Type B pancreatic cell (in vitro differentiated cells): ENCODE measurements at regions not wholly inside any gene's neighbourhood (a gene's known extent, or its start where the extent isn't known, plus 50 kb on each side); places are given as distances from the start of the nearest gene placed in this dataset.

Experiments
- DNase-seq: peaks from one replicate; pipeline ENCODE4 v3.0.0; 2021; ENCODE audit warnings: mixed read lengths; ENCODE audit not compliant: unreplicated experiment; ENCODE audit errors: extremely low spot score
- H3K27ac Mint-ChIP-seq: 2 replicates; pipeline ENCODE4 v1.8.0; 2021; ENCODE audit warnings: mild to moderate bottlenecking, mixed read lengths
- H3K27me3 Mint-ChIP-seq: 2 replicates; pipeline ENCODE4 v1.8.0; 2021; ENCODE audit warnings: mixed read lengths
- H3K36me3 Mint-ChIP-seq: 2 replicates; pipeline ENCODE4 v1.8.0; 2021; ENCODE audit warnings: mixed read lengths
- H3K4me1 Mint-ChIP-seq: one replicate; pipeline ENCODE4 v1.8.0; 2021; ENCODE audit warnings: mixed read lengths; ENCODE audit not compliant: unreplicated experiment
- H3K4me3 Mint-ChIP-seq: 2 replicates; pipeline ENCODE4 v1.8.0; 2021; ENCODE audit warnings: mild to moderate bottlenecking, mixed read lengths
- H3K9me3 Mint-ChIP-seq: 2 replicates; pipeline ENCODE4 v1.8.0; 2021; ENCODE audit warnings: mixed read lengths
- TF ChIP-seq, protein P1 (sequence below): fragments of 200-600 bp; sonication (generic); conservative IDR thresholded peaks from 2 replicates; pipeline ENCODE4 v1.5.0; 2021; ENCODE audit warnings: antibody characterized with exemption, mild to moderate bottlenecking

DNA sequence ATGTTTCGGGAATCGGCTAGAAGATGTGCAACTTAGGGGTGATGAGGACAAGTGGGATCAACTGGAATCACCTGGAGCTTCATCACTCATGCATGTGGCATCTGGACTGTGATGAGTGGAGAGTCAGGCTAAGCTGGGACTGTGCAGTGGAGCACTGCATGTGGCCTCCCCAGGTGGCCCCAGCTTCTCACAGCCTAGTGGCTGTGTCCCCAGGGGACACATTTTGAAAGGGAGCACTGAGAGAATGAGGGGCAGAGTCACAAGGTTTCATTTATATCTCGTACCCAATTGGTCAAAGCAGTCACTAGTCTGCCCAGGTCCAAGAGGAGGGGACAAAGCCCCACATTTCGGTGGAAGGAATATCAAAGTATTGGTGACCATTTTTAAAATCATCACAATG is 54.8 kb upstream of the TCF7L2 start:
- TF ChIP-seq, protein P1, sequence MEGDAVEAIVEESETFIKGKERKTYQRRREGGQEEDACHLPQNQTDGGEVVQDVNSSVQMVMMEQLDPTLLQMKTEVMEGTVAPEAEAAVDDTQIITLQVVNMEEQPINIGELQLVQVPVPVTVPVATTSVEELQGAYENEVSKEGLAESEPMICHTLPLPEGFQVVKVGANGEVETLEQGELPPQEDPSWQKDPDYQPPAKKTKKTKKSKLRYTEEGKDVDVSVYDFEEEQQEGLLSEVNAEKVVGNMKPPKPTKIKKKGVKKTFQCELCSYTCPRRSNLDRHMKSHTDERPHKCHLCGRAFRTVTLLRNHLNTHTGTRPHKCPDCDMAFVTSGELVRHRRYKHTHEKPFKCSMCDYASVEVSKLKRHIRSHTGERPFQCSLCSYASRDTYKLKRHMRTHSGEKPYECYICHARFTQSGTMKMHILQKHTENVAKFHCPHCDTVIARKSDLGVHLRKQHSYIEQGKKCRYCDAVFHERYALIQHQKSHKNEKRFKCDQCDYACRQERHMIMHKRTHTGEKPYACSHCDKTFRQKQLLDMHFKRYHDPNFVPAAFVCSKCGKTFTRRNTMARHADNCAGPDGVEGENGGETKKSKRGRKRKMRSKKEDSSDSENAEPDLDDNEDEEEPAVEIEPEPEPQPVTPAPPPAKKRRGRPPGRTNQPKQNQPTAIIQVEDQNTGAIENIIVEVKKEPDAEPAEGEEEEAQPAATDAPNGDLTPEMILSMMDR: no peak
- peaks cover 10% of the 10 kb centered on the region for H3K4me1 Mint-ChIP-seq

DNA sequence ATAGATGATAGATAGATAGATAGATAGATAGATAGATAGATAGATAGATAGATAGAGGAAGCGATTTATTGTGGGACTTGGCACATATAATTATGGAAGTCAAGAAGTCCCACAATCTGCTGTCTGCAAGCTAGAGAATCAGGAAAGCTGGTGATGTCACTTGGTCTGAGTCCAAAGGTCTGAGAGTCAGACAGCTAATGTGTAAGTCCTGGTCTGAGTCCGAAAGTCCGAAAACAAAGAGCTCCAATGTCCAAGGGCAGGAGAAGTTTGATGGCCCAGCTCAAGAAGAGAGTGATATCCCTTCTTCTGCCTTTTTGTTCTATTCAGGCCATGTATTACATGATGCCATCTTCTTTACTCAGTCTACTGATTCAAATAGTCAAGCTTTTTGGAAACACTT is 53.8 kb upstream of the TCF7L2 start:
- TF ChIP-seq, protein P1: no peak
- Mint-ChIP-seq H3K4me1 (peaks cover 10% of the 10 kb centered on the region), H3K27ac (no peak overlapping the region), H3K36me3 (no peaks in the 10 kb centered on the region), H3K4me3 (no peak overlapping the region), H3K27me3 (no peaks in the 10 kb centered on the region), H3K9me3 (peaks cover 5% of the 10 kb centered on the region)
- DNase-seq: no peak

More for the DNA sequence above, 54.8 kb upstream of the TCF7L2 start:
- Mint-ChIP-seq H3K4me3 (no peak overlapping the region), H3K27ac (no peak overlapping the region), H3K9me3 (peaks cover 5% of the 10 kb centered on the region), H3K27me3 (no peaks in the 10 kb centered on the region), H3K36me3 (no peaks in the 10 kb centered on the region)
- DNase-seq: no peak

DNA sequence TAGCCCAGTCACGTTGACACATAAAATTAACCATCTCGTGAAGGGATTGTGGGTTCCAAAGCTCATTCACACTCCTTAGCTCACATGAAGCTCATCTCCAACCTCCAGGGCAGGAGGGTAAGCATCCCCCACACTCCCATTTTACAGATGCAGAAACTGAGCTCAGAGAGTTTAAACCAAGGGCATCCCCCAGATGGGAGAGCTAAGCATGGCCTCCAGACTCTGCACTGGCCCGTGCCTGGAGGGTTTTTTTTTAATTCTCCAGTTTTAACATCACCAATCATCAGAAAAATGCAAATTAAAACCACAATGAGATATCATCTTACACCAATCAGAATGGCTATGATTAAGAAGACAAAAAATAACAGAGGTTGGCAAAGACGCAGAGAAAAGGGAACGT is 53.3 kb upstream of the TCF7L2 start:
- Mint-ChIP-seq H3K9me3 (peaks cover 5% of the 10 kb centered on the region), H3K27me3 (no peaks in the 10 kb centered on the region), H3K36me3 (no peaks in the 10 kb centered on the region), H3K4me3 (no peak overlapping the region), H3K27ac (no peak overlapping the region), H3K4me1 (peaks cover 12% of the 10 kb centered on the region)
- TF ChIP-seq, protein P1: no peak
- no peak for DNase-seq

DNA sequence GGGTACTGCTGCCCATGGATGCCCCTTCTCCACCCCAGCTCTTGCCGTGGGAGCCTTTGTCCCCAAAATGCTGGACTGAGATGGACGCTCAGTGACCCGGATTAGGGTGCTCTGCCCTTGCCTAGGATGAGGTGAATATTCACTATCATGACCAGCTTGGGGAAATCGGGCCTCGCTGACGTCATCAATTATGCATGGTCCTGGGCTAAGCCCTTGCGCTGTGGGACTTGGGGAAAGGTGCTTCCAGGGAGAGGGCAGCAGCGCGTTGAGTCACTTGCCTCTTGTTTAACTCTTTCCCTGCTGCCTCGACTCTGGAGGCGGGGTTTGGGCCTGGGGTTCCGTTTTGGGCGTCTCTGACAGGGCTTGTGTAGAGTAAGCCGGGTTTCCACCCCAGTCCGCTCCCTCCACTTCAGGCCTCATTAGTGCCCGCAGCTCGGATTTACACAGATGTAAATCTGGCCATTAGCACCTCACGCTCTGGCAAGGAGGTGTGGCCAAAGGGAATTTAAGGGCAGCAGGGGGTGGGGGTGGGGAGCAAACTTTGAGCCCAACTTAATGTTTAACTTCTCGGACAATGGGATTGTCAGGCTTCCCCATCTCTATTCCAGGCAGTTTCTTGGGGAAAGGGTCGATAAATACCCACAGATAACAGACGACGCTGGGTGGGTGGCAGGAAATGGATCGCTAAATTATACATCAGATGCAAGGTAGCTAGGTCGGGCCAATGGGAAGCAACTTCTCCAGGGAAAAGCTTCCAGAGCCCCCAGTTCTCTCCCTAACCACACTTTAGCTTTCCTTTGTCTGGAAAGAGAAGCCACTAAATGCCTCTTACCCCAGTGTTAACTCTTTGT is 51.3 kb upstream of the TCF7L2 start:
- Mint-ChIP-seq H3K9me3 (peaks cover 5% of the 10 kb centered on the region), H3K36me3 (no peaks in the 10 kb centered on the region), H3K4me1 (peaks cover 14% of the 10 kb centered on the region), H3K4me3 (peak overlapping the region; percentile 78), H3K27me3 (no peaks in the 10 kb centered on the region), H3K27ac (peak overlapping the region; percentile 86)
- TF ChIP-seq, protein P1: no peak
- DNase-seq: no peak

DNA sequence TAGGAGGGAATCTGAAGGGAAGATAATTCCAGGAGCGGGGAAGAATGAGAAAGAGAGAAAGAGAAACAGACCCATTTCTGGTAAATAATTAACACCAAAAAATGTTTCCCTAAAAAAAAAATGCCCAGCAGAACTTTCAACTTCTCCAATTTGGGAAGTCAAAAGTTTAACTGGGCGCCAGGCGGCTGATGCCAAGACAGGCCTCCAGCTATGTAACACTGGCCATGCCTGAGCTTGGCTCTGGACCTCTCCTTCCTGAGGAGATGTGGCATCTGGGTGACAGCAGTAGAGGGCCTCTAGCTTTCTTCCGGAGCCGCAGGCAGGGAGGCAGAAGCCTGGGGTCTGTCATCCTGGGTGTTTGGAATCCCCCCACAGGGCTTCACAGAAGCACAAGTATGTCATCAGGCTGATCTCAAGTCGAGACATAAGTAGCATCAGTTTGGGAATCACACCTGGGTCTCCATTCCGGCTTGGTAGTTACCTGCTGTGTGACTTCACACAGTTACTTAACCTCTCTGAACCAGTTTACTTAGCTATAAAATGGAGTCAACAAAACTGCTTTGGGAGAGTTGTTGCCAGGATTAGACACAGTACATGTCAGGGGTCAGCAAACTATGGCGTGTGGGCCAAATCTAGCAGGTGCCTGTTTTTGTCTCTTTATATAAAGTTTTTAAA is 50.5 kb upstream of the TCF7L2 start:
- Mint-ChIP-seq H3K27me3 (no peaks in the 10 kb centered on the region), H3K36me3 (no peaks in the 10 kb centered on the region), H3K4me1 (peaks cover 14% of the 10 kb centered on the region), H3K27ac (peak overlapping the region; percentile 86), H3K9me3 (peaks cover 5% of the 10 kb centered on the region), H3K4me3 (peak overlapping the region; percentile 78)
- TF ChIP-seq, protein P1: no peak
- no peak for DNase-seq
